Heart right ventricle (tissue), 16 donors: ENCODE measurements at regions not wholly inside any gene's neighbourhood (a gene's known extent, or its start where the extent isn't known, plus 50 kb on each side); places are given as distances from the start of the nearest gene placed in this dataset.

Source experiments
- ATAC-seq, 8 donors: fragments of 200-7000 bp; cut with Tn5 transposase; one replicate each; pipeline ENCODE4 v1.9.1; 2020; ENCODE audit warnings: mild to moderate bottlenecking in 8 of 8, moderate library complexity in 8 of 8, moderate number of reproducible peaks in 1 of 8
- DNase-seq, 2 donors: peaks; one replicate each; pipeline ENCODE4 v3.0.0-alpha.2; 2020
- H3K27ac ChIP-seq, 10 donors: fragments of 200-600 bp; sonication (generic) in 2 of 10; one replicate each; pipeline versions ENCODE4 v1.5.0 to v1.8.0; 2020 to 2022; ENCODE audit warnings: mild to moderate bottlenecking in 3 of 10
- H3K27me3 ChIP-seq, 7 donors: fragments of 200-600 bp; one replicate each; pipeline ENCODE4 v1.8.0; 2021 to 2022; ENCODE audit warnings: mild to moderate bottlenecking in 2 of 7
- H3K36me3 ChIP-seq, 9 donors: fragments of 200-600 bp; sonication (generic) in 1 of 9; one replicate each; pipeline versions ENCODE4 v1.5.0 to v1.8.0; 2020 to 2022; ENCODE audit warnings: mild to moderate bottlenecking in 2 of 9
- H3K4me1 ChIP-seq, 9 donors: fragments of 200-600 bp; sonication (generic) in 1 of 9; one replicate each; pipeline versions ENCODE4 v1.5.0 to v1.8.0; 2020 to 2022; ENCODE audit warnings: mild to moderate bottlenecking in 4 of 9
- H3K4me3 ChIP-seq, 10 donors: fragments of 200-600 bp; sonication (generic) in 2 of 10; one replicate each; pipeline versions ENCODE4 v1.5.0 to v1.8.0; 2020 to 2022; ENCODE audit warnings: mild to moderate bottlenecking in 7 of 10, moderate library complexity in 2 of 10
- H3K9me3 ChIP-seq, 11 donors: fragments of 200-600 bp in 10 of 11; sonication (generic) in 2 of 11; one replicate each; pipeline versions ENCODE4 v1.5.0 to v1.8.0; 2013 to 2022; ENCODE audit warnings: mild to moderate bottlenecking in 2 of 11, control low read depth in 1 of 11, moderate library complexity in 1 of 11
- CTCF ChIP-seq, 9 donors: fragments of 200-600 bp; sonication (generic) in 2 of 9; IDR thresholded peaks; one replicate each; pipeline versions ENCODE4 v1.5.0 to v1.8.0; 2021 to 2022; ENCODE audit warnings: antibody characterized with exemption in 9 of 9, mild to moderate bottlenecking in 5 of 9, moderate library complexity in 1 of 9
- WGBS, 2 donors: extraction: QIAGEN DNeasy Blood & Tissue Kit; methylation state at CpG; one replicate each; pipeline ENCODE4 v1.1.7; 2013; ENCODE audit warnings: inconsistent platforms in 1 of 2; 5-methylcytosine and 5-hydroxymethylcytosine counted together
- intact Hi-C, 10 donors: fragments of 100-400 bp; cut with DNase I; formaldehyde crosslinking; loops; one replicate each; pipeline versions ENCODE4 v1.11.1 to v1.14.2; 2022
- donor health status: Arrhythmogenic right ventricular cardiomyopathy.
- donor health status: ischemic (EF 13 %, LVEDD 7.1; RV severe dilation, severe dysfunction).
- donor health status: healthy with polysubstance abuse.
- donor health status: DM: no; HTN: yes; CAD: no.
- donor health status: DM: no; HTN: no; CAD: no.
- donor health status: ischemic (EF 25% LVEDD 6.9; RV normal size, moderate dysfunction).
- donor health status: ischemic (EF 25% LVEDD 5.7; RV mildly dilated, moderate dysfunction).
- donor health status: healthy.
- donor health status: DM: yes; HTN: yes; CAD: no.
- donor health status: Ischemic cardiomyopathy.
- donor health status: ischemic (EF 35%, LVEDD 5.7; RV mildly dilated, moderate dysfunction).
- donor health status: nonischemic (EF 11% LVEDD 7.7; RV severe dilation, severe dysfunction).
- donor health status: DM: yes; HTN: yes; CAD: no.
- donor health status: PGD.
- donor health status: ischemic (EF 29% LVEDD 5.4; RV normal size, mild dysfunction).
- donor health status: nonischemic (EF 23%, LVEDD 6.1; RV moderate dilation, normal function).

DNA sequence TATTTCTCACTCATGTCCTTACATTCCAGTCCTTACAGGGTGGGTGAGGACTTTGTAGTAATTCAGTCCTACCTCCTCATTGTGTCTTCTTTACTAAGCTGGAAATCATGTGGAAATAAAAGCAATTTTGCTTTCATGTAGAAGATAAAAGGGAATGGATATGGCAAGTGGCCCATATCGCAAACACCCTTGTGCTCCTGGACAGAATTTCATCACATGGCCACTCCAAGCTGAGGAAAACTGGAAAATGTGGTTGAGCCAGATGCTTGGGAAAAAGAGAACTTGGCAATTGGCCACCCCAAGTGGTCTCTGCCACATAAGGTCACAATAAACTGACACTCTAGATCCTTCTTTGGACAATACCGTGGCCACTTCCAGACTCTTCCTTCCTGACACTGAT is 64.2 kb upstream of the IFNG-AS1 start:
- no peak overlapping the region for H3K4me3 ChIP-seq
- WGBS, 2 donors = 41 to 46% methylated on average over 2 of the region's 2 CpGs
- intact Hi-C loops = loop anchor here in 1 of 10 donors (10.0 kb wide), 1 partner anchor 90 kb away; no protein-coding TSS in a partner anchor
- no peaks in the 10 kb centered on the region for H3K9me3 ChIP-seq
- no peaks in the 10 kb centered on the region for H3K27me3 ChIP-seq
- no peak for ATAC-seq
- H3K36me3 ChIP-seq = no peaks in the 10 kb centered on the region
- H3K27ac ChIP-seq = no peak overlapping the region
- no peak for DNase-seq
- H3K4me1 ChIP-seq = peaks cover 0 to 16% (median 6%) of the 10 kb centered on the region in 9 donors
- TF ChIP-seq CTCF (IDR thresholded peaks at IDR 0.05) = no peak

GRCh38 chr12:67925552-67925951 is 63.7 kb upstream of the IFNG-AS1 start:
- 74 to 81% methylated on average over 3 of the region's 3 CpGs for WGBS, 2 donors
- intact Hi-C loops = loop anchor here in 1 of 10 donors (10.0 kb wide), 1 partner anchor 91 kb away; no protein-coding TSS in a partner anchor
- no peak for TF ChIP-seq CTCF (IDR thresholded peaks at IDR 0.05)
- H3K4me3 ChIP-seq = no peak overlapping the region
- H3K9me3 ChIP-seq = no peaks in the 10 kb centered on the region
- no peak for DNase-seq
- no peak overlapping the region for H3K27ac ChIP-seq
- ATAC-seq = no peak
- H3K27me3 ChIP-seq = no peaks in the 10 kb centered on the region
- peaks cover 0 to 18% (median 6%) of the 10 kb centered on the region in 9 donors for H3K4me1 ChIP-seq
- H3K36me3 ChIP-seq = no peaks in the 10 kb centered on the region

- Histone ChIP-seq H3K4me1 (peaks cover 0 to 18% (median 6%) of the 10 kb centered on the region in 9 donors), H3K27ac (no peak overlapping the region), H3K4me3 (no peak overlapping the region), H3K27me3 (no peaks in the 10 kb centered on the region), H3K9me3 (no peaks in the 10 kb centered on the region), H3K36me3 (no peaks in the 10 kb centered on the region)
- 62 to 74% methylated on average over 3 of the region's 3 CpGs for WGBS, 2 donors
- DNase-seq (no peak), ATAC-seq (peak in 4 of 8 donors; percentile 20 to 74 (median 66))
- no peak for TF ChIP-seq CTCF (IDR thresholded peaks at IDR 0.05)
- intact Hi-C loops = loop anchor here in 1 of 10 donors (10.0 kb wide), 1 partner anchor 91 kb away; no protein-coding TSS in a partner anchor
Measured at GRCh38 chr12:67926063-67926462, 63.2 kb upstream of the IFNG-AS1 start.

DNA sequence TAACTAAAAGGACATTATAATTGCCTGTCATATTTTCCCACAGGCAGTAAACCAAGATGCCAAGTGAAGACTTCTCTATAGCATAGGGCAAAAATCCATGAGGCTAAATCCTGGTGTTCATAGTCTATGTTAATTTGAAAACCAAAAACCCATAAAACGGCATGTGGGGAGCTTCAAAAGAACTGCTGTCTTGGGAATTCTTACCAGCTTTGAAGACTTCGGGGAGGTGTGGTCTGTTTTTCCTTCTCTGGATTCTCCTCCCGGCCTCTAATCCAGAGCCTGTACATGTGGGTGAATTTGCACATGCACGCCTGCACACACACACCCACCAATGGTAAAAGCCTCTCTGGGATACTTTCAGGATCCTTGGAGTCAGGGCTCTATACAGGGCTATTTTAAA is 61.9 kb upstream of the IFNG-AS1 start:
- H3K4me1 ChIP-seq = peaks cover 0 to 18% (median 6%) of the 10 kb centered on the region in 9 donors
- 86 to 91% methylated on average over 4 of the region's 4 CpGs for WGBS, 2 donors

More for the DNA sequence above, 61.9 kb upstream of the IFNG-AS1 start:
- Histone ChIP-seq H3K9me3 (no peaks in the 10 kb centered on the region), H3K27ac (no peak overlapping the region), H3K36me3 (no peaks in the 10 kb centered on the region), H3K4me3 (no peak overlapping the region), H3K27me3 (no peaks in the 10 kb centered on the region)
- no peak for DNase-seq
- no peak for TF ChIP-seq CTCF (IDR thresholded peaks at IDR 0.05)
- intact Hi-C loops = loop anchor here in 1 of 10 donors (10.0 kb wide), 1 partner anchor 93 kb away; no protein-coding TSS in a partner anchor
- ATAC-seq = no peak
